GM10248 (cell line): ENCODE measurements at regions not wholly inside any gene's neighbourhood (a gene's known extent, or its start where the extent isn't known, plus 50 kb on each side); places are given as distances from the start of the nearest gene placed in this dataset.
"Not testable (repeated sequence)": the region's sequence is repeated elsewhere in the genome, so short reads cannot be mapped to it uniquely, and the experiment has no call there.

ENCODE experiments used
- CTCF ChIA-PET: fragments of 300-600 bp; sonication (Branson Sonifier 250); formaldehyde crosslinking; extraction: SDS; loops from one replicate; lab custom pipeline; 2021; ENCODE audit warnings: antibody characterized with exemption; lab: Yijun Ruan, JAX
- POLR2A ChIA-PET: fragments of 350-650 bp; sonication (Branson Sonifier 250); formaldehyde crosslinking; extraction: SDS; loops from one replicate; lab custom pipeline; 2020; ENCODE audit warnings: antibody characterized with exemption; lab: Yijun Ruan, JAX
- DNase-seq: peaks from one replicate; pipeline ENCODE4 v3.0.0; 2012; ENCODE audit errors: extremely low spot score
- TF ChIP-seq, protein P1 (sequence below): IDR thresholded peaks from 2 replicates; pipeline ENCODE4 v1.5.1; 2012; ENCODE audit warnings: mild to moderate bottlenecking, low read depth; ENCODE audit errors: extremely low read depth, missing control alignments, control extremely low read depth

- POLR2A ChIA-PET, DNase-seq, CTCF ChIA-PET: not testable (repeated sequence)
Measured at GRCh38 chr15:30742796-30743195, 116.9 kb downstream of the ARHGAP11B start.

DNA sequence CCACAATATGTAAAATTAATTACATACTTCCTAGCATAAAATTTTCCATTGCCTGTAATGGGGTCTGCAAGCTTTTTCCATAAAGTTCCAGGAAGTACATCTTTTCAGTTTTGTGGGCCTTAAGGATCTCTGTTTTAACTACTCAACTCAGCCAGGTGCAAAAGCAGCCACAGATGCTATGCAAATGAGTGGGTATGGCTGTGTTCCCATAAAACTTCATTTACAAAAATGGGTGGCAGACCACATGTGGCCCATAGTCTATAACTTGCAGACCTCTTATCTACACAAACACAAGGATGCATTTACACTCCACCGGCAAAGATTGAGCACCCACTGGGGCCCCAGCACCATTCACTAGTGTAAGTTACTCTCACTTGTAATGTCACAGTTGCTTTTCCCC, 123.1 kb downstream of the ARHGAP11B start:
- POLR2A ChIA-PET, DNase-seq, CTCF ChIA-PET: not testable (repeated sequence)

- DNase-seq, POLR2A ChIA-PET, CTCF ChIA-PET: not testable (repeated sequence)
- TF ChIP-seq, protein P1, sequence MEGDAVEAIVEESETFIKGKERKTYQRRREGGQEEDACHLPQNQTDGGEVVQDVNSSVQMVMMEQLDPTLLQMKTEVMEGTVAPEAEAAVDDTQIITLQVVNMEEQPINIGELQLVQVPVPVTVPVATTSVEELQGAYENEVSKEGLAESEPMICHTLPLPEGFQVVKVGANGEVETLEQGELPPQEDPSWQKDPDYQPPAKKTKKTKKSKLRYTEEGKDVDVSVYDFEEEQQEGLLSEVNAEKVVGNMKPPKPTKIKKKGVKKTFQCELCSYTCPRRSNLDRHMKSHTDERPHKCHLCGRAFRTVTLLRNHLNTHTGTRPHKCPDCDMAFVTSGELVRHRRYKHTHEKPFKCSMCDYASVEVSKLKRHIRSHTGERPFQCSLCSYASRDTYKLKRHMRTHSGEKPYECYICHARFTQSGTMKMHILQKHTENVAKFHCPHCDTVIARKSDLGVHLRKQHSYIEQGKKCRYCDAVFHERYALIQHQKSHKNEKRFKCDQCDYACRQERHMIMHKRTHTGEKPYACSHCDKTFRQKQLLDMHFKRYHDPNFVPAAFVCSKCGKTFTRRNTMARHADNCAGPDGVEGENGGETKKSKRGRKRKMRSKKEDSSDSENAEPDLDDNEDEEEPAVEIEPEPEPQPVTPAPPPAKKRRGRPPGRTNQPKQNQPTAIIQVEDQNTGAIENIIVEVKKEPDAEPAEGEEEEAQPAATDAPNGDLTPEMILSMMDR = peak; percentile 43
Measured at GRCh38 chr15:30755036-30755687, 129.2 kb downstream of the ARHGAP11B start.

DNA sequence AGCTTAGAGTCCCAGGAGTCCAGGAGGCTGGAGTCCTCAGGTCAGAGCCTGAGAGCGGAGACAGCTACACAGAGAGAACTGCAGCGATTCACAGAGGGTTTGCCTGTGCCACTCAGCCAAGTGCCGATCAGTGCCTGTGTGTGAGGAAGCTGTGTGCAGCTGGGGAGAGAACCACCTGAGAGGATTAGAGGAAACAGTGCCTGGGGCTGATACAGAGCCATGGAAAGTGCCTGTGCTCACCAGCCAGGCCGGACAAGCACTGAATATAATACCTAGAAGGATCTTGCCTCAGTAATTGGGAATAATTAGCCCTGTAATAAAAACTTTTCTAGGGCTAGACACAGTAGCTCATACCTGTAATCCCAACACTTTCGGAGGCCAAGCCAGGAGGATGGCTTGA, 134.7 kb downstream of the ARHGAP11B start:
- DNase-seq, POLR2A ChIA-PET, CTCF ChIA-PET: not testable (repeated sequence)

- POLR2A ChIA-PET, DNase-seq, CTCF ChIA-PET: not testable (repeated sequence)
Measured at GRCh38 chr15:30761365-30761764, 135.4 kb downstream of the ARHGAP11B start.

DNA sequence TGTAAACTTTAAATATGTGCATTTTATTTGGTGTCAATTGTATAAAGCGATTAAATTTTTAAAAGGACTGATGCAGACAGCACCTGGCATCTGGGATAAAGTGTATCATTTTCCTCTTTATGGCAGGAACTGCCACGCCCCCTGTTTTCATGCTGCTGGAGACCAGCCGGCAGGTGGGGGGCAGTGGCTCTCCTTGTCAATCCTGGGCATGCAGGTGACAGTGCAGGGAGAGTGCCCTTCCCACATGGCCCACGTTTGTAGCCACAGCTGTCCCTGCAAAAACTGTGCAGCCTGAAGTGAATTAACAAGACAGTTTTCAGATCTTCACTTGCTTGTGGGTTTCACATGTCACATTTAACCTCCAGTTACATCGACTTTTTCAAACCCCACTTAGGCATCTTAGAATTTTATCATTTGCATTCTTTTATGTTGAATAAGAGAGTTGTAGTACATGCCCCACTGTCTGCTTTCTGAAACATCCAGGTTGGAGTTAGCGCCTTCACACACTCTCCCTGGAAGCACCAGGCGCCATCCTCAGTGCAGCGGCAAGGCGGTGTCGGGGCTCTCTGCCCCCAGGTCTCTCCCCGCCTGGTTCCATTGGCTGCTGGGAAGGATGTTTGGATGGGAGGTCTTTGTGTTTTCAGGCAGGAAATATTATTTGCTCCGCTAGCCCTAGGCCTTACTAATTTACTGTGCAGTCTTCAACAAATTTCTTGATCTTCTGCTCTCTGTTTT, 134.2 kb upstream of the FAN1 start:
- DNase-seq, CTCF ChIA-PET, POLR2A ChIA-PET: not testable (repeated sequence)

- CTCF ChIA-PET = no interaction called here
- no peak for DNase-seq
- TF ChIP-seq, protein P1 = no peak
- POLR2A ChIA-PET = no interaction called here
Measured at GRCh38 chr15:30770759-30771158, 133.0 kb upstream of the FAN1 start.

DNA sequence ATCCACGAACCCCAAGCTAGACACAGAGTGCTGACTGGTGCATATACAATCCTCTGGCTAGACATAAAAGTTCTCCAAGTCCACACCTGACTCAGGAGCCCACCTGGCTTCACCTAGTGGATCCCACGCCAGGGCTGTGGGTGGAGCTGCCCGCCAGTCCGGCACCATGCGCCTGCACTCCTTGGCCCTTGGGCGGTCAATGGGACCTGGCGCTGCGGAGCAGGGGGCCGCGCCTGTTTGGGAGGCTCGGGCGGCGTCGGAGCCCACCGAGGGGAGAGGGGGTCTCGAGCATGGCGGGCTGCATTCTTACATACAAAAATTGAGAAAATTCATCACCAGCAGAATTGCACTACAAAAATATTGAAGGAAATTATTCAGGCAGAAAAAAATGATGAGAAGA, 120.7 kb upstream of the FAN1 start:
- TF ChIP-seq, protein P1 = no peak
- DNase-seq = no peak
- CTCF ChIA-PET = interaction anchor here (1.8 kb wide), 1 partner anchor 346 kb away, joined by 5 read pairs; no protein-coding TSS in a partner anchor
- POLR2A ChIA-PET = interaction anchor here (0.6 kb wide), 1 partner anchor 133 kb away, joined by 3 read pairs; no protein-coding TSS in a partner anchor

GRCh38 chr15:30788595-30788994, 115.1 kb upstream of the FAN1 start:
- TF ChIP-seq, protein P1 = no peak
- CTCF ChIA-PET = no interaction called here
- DNase-seq = no peak
- POLR2A ChIA-PET = no interaction called here
